ENCODE measurements at regions not wholly inside any gene's neighbourhood (a gene's known extent, or its start where the extent isn't known, plus 50 kb on each side); places are given as distances from the start of the nearest gene placed in this dataset.

DNA sequence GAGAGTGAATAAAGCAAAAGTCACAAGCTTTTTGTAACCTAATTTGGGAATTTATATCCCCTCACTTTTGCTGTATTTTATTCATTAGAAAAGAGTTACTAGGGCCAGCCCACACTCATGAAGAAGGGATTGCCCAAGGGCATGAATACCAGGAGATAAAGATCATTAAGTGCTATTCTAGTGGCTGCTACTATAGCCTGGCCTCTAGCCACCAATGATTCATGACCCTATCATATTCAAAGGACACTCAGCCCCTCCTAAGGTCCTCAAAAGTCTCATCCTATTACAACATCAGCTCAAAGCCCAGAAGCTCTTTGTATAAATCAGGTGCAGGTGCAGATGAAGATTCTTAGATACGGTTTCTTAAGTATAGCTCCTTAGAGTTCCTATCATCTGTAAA lies 518.1 kb downstream of the TRHDE start:
- ChIA-PET CTCF (no interaction called here), POLR2A (no interaction called here)
- no peaks in the 10 kb centered on the region for H3K27me3 ChIP-seq (ENCODE audit: control insufficient read depth, insufficient read depth, low read length)
- no peak overlapping the region for H3K4me3 ChIP-seq (ENCODE audit: low read depth, low read length)
- TF ChIP-seq, protein P1, sequence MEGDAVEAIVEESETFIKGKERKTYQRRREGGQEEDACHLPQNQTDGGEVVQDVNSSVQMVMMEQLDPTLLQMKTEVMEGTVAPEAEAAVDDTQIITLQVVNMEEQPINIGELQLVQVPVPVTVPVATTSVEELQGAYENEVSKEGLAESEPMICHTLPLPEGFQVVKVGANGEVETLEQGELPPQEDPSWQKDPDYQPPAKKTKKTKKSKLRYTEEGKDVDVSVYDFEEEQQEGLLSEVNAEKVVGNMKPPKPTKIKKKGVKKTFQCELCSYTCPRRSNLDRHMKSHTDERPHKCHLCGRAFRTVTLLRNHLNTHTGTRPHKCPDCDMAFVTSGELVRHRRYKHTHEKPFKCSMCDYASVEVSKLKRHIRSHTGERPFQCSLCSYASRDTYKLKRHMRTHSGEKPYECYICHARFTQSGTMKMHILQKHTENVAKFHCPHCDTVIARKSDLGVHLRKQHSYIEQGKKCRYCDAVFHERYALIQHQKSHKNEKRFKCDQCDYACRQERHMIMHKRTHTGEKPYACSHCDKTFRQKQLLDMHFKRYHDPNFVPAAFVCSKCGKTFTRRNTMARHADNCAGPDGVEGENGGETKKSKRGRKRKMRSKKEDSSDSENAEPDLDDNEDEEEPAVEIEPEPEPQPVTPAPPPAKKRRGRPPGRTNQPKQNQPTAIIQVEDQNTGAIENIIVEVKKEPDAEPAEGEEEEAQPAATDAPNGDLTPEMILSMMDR (IDR thresholded peaks at IDR 0.05; ENCODE audit: low read depth, low read length), result no peak
- DNase-seq (ENCODE audit: low read depth, low spot score), result no peak
- H3K27ac ChIP-seq (ENCODE audit: low read depth, low read length), result no peak overlapping the region
- H3K9me3 ChIP-seq (ENCODE audit: control insufficient read depth, insufficient read depth, low read length), result no peaks in the 10 kb centered on the region

GRCh38 chr12:72792889-72793288 lies 520.7 kb downstream of the TRHDE start:
- CTCF ChIA-PET, result no interaction called here
- H3K4me3 ChIP-seq (ENCODE audit: low read depth, low read length), result no peak overlapping the region
- H3K9me3 ChIP-seq (ENCODE audit: control insufficient read depth, insufficient read depth, low read length), result no peaks in the 10 kb centered on the region
- no peaks in the 10 kb centered on the region for H3K27me3 ChIP-seq (ENCODE audit: control insufficient read depth, insufficient read depth, low read length)
- no peak for DNase-seq (ENCODE audit: low read depth, low spot score)
- no peak overlapping the region for H3K27ac ChIP-seq (ENCODE audit: low read depth, low read length)
- TF ChIP-seq, protein P1 (IDR thresholded peaks at IDR 0.05; ENCODE audit: low read depth, low read length), result no peak
- POLR2A ChIA-PET, result no interaction called here

DNA sequence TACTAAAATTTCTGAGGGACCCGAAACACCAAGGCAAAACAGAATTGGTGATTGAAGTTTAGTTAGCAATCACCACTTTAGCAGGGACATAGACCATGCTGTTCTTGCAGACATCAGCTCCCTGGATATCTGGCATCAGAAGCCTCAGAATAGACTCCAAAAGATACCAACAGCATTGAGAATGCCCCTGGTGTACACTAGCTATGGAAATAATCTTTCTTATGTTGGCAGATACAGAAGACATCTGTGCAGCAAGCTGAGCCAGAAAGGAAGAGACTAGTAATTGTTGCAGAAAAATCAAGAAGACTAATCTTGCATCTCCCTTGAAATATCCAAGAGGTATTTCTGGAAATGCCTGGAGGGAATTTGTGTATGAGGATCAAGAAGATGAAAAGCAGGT lies 521.6 kb downstream of the TRHDE start:
- ChIA-PET CTCF (no interaction called here), POLR2A (no interaction called here)
- TF ChIP-seq, protein P1 (IDR thresholded peaks at IDR 0.05; ENCODE audit: low read depth, low read length), result no peak

GRCh38 chr12:72815421-72815820 lies 543.3 kb downstream of the TRHDE start:
- ChIA-PET POLR2A (no interaction called here), CTCF (no interaction called here)
- no peaks in the 10 kb centered on the region; the same call in 1 of the 2 replicates for H3K9me3 ChIP-seq (ENCODE audit: control insufficient read depth, insufficient read depth, low read length)
- no peak for DNase-seq (ENCODE audit: low read depth, low spot score)
- no peak overlapping the region for H3K4me3 ChIP-seq (ENCODE audit: low read depth, low read length)
- TF ChIP-seq, protein P1 (IDR thresholded peaks at IDR 0.05; ENCODE audit: low read depth, low read length), result no peak
- no peak overlapping the region for H3K27ac ChIP-seq (ENCODE audit: low read depth, low read length)
- H3K27me3 ChIP-seq (ENCODE audit: control insufficient read depth, insufficient read depth, low read length), result no peaks in the 10 kb centered on the region

More for the DNA sequence above, 521.6 kb downstream of the TRHDE start:
- H3K9me3 ChIP-seq (ENCODE audit: control insufficient read depth, insufficient read depth, low read length), result no peaks in the 10 kb centered on the region
- H3K27me3 ChIP-seq (ENCODE audit: control insufficient read depth, insufficient read depth, low read length), result no peaks in the 10 kb centered on the region
- no peak overlapping the region for H3K27ac ChIP-seq (ENCODE audit: low read depth, low read length)
- no peak overlapping the region for H3K4me3 ChIP-seq (ENCODE audit: low read depth, low read length)
- DNase-seq (ENCODE audit: low read depth, low spot score), result no peak

DNA sequence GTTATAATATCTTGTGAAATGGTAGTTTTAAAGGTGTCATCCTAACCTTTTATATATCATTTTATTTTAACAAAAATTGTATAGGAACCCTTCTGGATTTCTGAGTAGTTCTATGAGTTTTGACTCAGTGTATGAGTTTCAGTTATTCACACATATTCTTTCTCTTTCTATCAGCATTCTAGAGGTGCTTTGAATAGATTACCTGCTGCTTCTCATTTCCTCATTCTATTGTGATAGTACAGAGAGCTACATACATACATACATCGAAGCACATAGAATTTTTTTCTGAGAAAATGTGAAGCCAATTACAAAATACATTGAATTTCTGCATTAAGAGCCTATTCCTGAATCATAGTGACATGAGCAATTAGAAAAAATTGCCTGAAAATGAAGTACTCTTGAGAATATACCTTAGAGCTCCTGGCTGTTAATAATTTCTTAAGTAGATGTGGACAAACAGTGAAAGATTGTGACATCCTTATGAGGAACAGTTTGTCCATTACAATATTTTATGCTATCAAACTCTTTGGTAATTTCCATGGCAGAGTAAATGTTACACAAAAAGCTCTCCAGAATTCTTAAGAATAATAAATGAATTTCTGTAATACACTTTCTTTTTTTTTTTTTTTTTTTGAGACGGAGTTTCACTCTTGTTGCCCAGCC lies 556.6 kb downstream of the TRHDE start:
- DNase-seq (ENCODE audit: low read depth, low spot score), result no peak
- ChIA-PET CTCF (no interaction called here), POLR2A (no interaction called here)
- H3K27me3 ChIP-seq (ENCODE audit: control insufficient read depth, insufficient read depth, low read length), result no peaks in the 10 kb centered on the region
- H3K4me3 ChIP-seq (ENCODE audit: low read depth, low read length), result no peak overlapping the region
- TF ChIP-seq, protein P1 (IDR thresholded peaks at IDR 0.05; ENCODE audit: low read depth, low read length), result no peak
- no peak overlapping the region for H3K27ac ChIP-seq (ENCODE audit: low read depth, low read length)
- H3K9me3 ChIP-seq (ENCODE audit: control insufficient read depth, insufficient read depth, low read length), result no peaks in the 10 kb centered on the region; the same call in 1 of the 2 replicates

All from AG04450 (cell line).